ENCODE measurements at regions not wholly inside any gene's neighbourhood (a gene's known extent, or its start where the extent isn't known, plus 50 kb on each side); places are given as distances from the start of the nearest gene placed in this dataset.
A peak's percentile ranks its signal among the peaks of the same experiment; 100 is the strongest.

GRCh38 chrX:97787311-97787710, 903.6 kb downstream of the RPA4 start:
- DNase-seq: no peak

- no peak for DNase-seq
Measured at GRCh38 chrX:97787849-97788248, 904.1 kb downstream of the RPA4 start.

GRCh38 chrX:97790850-97791249, 907.1 kb downstream of the RPA4 start:
- DNase-seq: no peak

- no peak for DNase-seq
Measured at GRCh38 chrX:97797076-97797475, 913.4 kb downstream of the RPA4 start.

- DNase-seq: no peak
Measured at GRCh38 chrX:97806238-97806637, 922.5 kb downstream of the RPA4 start.

DNA sequence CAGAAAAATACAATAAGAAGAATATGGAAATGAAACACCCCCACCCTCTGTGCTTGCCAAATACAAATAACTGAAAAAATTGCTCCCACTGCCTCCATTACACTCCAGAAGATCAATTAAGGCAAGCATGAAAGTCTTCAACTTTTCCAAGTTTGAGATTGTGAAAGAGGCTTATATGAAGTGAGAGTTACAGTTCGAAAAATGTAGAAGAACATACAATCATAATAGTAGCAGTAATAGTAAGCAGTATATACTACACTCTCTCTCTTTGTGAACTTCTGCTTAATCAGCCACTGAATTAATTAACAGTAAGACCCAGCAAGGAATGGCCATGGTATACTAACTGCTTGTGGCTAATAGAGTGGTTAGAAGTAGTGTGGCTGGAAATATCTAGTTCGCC, 923.2 kb downstream of the RPA4 start:
- no peak for DNase-seq

DNA sequence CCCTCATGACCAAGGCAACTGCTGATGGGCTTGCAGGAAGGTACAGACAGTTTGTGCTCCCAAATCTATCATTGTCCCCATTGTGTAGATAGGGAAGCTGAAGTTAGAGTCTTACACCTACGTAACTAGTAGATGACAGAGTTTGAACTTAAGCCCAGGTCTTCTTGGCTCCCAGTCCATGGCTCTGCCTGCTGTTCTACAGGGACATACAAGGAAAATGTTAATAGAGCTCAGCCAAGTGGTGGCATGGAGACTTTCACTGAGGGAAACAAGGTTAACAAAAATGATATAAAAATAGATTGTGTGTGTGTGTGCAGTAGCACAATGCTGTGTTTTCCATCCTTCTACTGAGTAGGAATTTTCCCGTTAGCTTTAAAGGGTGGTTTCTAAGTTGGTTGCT, 936.5 kb downstream of the RPA4 start:
- no peak for DNase-seq

DNA sequence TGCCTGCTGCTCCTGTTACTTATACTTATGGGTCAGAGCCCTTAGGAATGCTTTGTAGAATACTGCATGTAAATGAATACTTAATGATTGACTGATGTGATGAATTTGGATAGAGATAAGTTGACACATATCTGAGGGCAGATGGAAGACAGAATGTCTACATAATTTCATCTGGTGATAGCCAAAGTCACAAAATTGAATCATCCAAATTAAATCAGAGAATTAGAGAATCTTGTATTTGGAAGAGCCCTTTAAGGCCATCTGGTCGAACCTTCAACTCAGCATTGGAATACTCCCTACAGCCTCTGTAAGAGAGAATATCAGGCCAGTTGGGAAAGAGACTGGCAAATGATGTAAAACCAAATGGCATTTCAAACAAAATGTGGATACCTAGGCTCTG, 944.8 kb downstream of the RPA4 start:
- no peak for DNase-seq

DNA sequence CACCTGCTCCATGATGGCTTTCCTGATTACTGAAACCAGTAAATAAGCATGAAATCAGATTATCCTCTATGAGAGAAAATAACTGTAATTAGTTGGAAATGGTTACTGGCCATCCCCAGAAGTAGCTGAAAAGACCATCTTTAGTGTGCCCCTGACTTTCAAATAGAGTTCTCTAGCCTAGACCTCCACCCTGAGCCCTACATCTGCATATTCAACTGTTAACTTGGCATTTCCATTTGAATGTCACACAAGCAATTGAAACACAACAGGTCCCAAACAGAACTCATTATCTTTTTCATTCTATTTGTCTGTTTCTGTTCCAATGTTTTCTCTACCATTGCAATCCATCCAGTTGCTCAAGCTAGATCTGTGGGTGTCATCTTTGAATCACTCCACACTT, 952.3 kb downstream of the RPA4 start:
- DNase-seq: no peak

- no peak for DNase-seq
Measured at GRCh38 chrX:97841544-97842179, 958.0 kb downstream of the RPA4 start.

GRCh38 chrX:97842468-97843199, 958.9 kb downstream of the RPA4 start:
- no peak for DNase-seq

GRCh38 chrX:97843200-97843811, 959.6 kb downstream of the RPA4 start:
- no peak for DNase-seq

- no peak for DNase-seq
Measured at GRCh38 chrX:97844161-97844560, 960.5 kb downstream of the RPA4 start.

- DNase-seq: no peak
Measured at GRCh38 chrX:97844943-97845342, 961.2 kb downstream of the RPA4 start.

GRCh38 chrX:97845451-97845850, 961.7 kb downstream of the RPA4 start:
- no peak for DNase-seq

DNA sequence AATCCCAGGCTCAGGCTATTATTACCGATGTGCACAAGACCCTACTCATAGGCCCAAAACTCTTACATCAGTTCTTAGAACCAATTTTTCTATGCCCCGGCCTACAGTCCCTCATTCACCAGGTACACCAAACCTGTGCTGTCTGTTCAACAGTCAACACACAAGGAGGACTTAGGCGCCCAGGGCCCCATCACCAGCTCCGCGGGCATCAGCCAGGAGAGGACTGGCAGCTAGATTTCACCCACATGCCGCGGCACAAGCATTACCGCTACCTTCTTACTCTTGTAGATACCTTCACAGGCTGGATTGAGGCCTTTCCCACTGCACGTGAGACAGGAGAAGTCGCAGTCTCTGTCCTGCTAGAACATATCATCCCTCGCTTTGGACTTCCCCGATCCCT, 962.5 kb downstream of the RPA4 start:
- no peak for DNase-seq

GRCh38 chrX:97846718-97847237, 963.1 kb downstream of the RPA4 start:
- no peak for DNase-seq

GRCh38 chrX:97847885-97848679, 964.4 kb downstream of the RPA4 start:
- DNase-seq: no peak

GRCh38 chrX:97849951-97850350, 966.2 kb downstream of the RPA4 start:
- no peak for DNase-seq

- DNase-seq: no peak
Measured at GRCh38 chrX:97850911-97851310, 967.2 kb downstream of the RPA4 start.

DNA sequence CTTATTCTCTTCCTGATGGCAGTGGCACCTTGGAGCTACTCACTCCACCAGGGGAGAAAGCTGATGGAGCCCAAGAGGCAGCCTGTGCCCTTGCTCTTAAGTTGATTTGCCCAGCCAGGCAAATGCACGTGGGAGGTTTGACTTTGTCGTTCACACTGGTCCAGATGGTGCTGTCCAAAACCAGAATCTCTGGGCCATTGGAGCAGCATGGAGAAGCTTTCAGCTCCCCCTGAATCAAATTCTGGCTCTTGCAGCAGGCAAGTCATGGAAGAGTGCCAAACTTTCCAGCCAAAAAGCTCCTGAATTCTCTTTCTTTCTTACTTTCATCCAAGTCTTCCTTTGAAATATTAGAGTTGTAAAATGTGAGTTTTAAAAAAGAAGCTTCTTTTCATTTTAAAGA, 970.4 kb downstream of the RPA4 start:
- peak; percentile 59 for DNase-seq

- DNase-seq: no peak
Measured at GRCh38 chrX:97858592-97858991, 974.9 kb downstream of the RPA4 start.

DNA sequence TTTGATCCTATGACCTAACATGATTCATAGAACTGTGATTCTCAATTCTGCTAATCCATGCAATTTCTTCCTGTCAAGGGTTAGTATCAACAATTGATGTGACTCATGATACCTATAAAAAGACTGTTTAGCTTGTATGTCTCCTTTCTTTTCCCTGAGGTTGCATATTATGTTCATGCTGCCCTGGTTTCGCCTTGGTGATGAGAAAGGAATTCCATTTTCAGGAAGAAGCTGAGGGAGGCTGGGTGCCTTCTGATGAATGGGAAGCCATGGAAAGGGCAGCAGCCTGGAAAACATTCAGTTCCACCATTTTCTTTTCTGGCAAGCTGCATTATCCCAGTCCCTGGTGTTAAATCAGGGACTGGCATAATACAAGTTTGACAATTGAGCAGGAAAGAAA, 976.5 kb downstream of the RPA4 start:
- DNase-seq: no peak
